Fibroblast of the conjunctiva (primary cell): ENCODE measurements at regions not wholly inside any gene's neighbourhood (a gene's known extent, or its start where the extent isn't known, plus 50 kb on each side); places are given as distances from the start of the nearest gene placed in this dataset.

Source experiments
- DNase-seq: peaks from one replicate; pipeline ENCODE4 v3.0.0-alpha.2; 2010; ENCODE audit warnings: low read depth

DNA sequence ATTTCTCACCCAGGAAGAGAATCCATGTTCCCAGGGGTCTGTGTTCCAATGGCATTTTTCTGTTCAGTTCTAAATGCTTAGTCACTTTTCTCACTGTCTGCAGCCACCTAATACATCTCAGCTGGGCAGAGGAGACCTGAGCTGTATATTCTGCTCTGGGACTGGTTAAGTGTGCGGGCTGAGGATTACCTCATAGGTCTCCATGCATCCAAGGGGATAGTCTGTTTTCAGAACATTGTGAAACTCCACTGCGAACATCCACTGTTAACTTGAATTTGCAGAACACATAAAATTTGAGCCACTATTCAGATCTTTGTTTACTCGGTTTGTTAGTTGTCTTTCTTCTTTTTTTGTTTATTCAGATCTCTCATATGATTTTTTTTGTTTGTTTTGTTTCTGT is 947.1 kb downstream of the TFAP2A start:
- DNase-seq, result peak; percentile 52

DNA sequence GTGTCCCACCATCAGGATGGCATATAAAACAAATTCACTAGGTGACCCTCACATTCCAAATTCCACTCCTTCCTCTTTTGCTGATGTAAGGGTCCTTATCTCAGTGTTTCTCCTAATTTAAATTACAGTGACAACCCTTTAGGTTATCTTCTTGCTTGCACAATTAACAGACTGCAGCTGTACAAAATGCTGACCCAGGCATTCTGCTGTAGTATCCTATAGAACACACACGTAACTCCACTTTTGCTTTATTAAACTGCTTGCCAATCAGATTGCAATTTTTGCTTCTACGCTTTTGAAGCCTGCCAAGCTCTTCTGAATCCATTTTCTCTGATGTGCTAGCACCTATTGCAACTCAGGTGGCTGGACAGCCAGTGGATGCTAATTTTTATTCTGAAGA is 950.3 kb downstream of the TFAP2A start:
- no peak for DNase-seq

DNA sequence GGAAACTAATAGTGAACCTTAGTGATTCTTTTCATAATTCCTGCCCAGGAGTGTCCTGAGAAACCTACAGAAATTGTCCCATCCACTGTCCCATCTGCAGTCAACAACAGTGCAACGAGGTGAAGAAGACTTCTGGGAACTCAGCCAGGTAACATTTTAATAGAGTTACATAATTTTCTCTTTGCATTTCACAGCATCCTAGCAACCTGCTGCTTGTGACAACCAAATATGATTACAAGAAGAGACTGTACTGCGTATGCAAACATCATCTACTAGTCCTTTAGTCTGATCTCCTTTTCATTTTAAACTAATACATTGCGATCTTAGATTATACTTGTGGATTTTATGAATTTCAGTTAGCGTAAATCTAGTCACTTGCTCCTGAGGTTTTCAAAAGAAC is 951.6 kb downstream of the TFAP2A start:
- DNase-seq, result no peak

DNA sequence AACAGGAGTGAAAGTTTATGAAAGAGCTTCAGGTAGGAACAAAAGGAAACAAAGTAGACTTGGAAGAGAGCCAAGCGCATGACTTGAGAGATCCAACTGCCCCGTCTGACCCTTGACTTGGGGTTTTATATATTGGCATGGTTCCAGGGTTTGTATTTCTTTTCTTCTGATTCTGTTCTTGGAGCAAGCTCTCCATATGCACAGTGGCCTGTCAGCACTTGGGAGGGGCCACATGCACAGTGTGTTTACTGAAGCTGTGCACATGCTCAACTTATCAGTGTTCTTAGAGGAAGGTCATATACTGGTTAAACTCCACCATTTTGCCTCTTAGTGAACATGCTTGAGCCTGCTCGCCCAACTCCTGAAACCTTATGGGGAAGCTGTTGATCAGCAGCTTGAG is 953.7 kb downstream of the TFAP2A start:
- DNase-seq, result no peak

DNA sequence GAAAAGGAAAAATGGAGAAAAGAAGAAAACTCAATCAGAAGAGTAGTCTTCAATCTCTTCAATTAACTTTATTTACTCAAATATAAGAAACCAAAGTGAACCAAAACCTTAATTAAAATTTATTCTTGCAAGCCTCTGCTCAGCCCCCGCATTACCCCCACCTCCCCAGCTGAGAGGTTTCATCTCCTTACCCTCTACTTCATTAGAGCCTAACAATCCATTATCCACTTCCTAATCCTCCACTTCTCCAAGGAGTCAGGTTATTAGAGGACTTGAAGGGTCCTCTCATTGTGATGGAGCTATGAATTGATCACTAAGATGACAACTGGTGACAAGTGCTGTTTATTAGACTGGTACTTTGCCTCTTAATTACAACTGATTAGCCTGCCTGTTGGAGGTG is 956.5 kb downstream of the TFAP2A start:
- no peak for DNase-seq

DNA sequence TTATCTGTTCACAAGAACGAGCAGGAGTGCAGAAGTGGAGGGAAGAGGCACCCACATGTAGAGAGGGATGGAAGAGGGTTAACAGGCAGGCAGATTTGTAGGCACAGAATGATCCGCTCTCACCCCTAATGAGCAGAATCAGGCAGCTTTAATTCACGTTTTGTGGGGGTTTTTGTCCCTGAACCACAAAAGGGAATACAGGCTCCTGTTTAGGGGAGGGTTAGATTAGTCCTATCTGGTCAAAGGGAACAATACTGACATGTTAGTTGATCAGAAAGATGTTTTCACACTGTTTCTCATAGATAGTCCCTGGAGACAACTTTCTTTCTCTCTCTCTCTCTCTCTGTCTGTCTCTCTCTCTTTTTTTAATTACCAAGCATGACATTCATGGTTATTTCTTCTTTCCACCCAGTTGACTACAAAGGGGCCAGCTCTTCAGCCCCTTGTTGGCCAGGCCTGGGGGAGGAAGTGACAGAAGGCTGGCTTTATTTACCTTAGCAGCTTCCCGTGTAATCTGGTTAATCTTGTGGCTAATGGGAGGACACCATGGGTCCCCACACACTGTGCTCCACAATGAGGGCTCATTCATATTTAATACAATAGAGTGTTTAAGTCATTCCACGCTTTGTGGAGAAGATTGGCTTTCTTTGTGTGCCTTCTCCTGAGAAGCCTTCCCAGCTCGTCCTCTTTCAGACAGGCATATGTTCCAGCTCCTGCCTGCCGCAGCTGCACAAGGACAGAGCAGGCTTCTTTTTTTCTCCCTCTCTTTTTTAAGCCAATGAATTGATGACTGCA is 958.8 kb downstream of the TFAP2A start:
- no peak for DNase-seq

DNA sequence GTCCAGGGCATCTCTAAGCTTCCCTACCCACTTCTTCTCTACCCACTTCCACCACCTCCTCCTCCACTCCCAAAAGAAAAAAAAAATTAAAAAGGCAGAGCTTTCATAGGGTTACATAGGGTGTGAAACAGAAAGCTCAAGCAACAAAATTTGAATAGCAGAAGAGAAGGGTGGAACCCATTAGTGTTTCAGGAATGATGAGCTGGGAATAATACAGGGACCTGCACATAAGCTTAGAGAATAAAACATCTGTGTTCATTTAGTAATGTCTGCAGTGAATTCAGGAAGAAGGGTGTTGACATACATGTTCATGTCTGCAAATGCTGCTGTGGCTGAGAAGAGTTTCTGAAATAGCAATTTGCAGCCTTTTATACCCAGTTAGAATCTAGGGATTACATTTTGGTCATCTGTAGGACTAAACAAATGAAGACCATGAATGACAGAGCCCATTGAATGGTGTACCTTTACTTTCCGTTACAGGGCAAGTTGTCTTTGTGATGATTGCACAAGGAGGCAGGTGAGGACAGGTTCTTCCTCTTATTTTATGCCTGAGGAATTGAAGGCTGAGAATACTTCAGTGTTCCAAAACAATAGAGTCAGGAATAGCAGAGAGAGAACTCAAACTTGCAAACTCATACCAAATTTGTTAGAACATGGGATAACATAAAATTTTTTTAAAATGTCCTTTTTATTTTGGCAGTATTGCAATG is 975.1 kb downstream of the TFAP2A start:
- DNase-seq, result no peak

DNA sequence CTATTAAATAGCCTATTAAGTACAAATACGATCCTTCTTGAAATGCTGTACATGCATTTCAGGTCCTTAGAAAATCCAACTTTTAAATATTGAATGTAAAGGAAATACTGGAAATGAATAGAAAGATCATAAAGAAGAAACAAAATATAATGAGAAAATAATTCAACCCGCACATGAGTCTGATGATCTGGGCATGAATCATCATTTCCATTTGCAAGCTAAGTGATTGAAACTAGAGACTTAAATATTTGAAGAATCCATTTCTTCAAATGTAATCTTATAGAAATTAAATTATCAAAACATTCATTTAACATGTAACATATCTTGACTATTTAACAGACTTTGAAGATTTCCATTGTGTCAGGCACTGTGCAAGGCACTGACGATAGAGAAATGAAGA is 977.0 kb downstream of the TFAP2A start:
- peak; percentile 20 for DNase-seq

DNA sequence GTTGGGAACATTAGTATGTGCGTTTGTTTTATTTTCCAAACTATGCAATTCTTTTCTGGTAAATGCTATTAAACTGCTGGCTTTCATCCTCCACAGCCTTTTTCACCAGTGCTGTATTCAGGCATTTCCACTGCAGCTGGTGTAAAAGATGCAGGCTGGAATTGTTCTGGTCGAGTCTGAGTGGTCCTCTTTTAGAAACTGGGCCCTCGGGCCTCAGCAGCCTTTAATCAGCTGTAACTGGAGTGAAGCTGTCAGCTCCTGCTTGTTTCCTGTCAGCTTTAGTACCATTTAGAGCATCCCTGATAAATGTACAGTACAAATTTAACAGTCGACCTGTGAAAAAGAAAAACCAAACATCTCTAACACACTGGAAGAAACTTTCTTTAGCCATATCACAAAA is 979.6 kb downstream of the TFAP2A start:
- DNase-seq, result no peak

DNA sequence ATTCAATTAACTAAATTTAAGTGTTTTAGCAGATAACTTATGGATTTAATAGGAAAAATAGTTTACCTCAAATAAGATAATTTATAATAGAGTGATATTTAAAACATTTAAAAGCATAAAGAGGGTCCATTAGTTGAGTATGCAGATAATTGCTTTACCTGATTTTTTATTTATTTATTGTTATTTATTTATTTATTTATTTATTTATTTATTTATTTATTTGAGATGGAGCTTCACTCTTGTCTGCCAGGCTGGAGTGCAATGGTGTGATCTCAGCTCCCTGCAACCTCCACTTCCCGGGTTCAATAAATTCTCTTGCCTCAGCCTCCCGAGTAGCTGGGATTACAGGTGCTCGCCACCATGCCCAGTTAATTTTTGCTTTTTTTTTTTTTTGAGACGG is 982.9 kb downstream of the TFAP2A start:
- DNase-seq, result no peak

DNA sequence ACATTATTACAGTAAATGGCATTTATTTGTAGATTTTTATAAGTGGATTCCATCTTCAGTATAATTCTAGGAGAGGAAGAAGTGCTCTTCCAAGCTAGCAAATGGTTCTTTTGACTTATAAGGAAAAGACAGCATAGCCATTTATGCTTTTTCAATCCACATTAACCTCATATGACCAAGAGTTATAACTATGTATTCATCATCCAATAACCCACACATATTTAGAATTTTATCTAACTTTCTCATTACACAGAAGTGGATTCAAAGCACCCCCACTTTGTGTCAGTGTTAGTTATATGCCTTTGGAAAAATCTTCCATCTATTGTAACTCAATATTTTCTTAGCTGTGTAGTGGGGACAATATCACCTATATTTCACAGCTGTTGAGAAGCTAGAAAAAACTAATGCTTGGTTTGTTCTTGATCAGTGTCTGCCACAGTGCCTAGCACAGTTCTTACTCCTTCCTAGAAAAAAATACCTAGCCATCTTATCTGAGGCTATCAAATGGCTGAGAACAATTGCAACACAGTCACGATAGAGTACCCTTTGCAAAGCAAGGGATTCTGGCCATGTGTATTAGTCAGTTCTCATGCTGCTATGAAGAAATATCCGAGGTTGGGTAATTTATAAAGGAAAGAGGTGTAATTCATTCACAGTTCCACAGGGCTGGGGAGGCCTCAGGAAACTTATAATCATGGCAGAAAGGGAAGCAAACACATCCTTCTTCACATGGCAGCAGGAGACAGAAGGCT is 986.3 kb downstream of the TFAP2A start:
- no peak for DNase-seq

DNA sequence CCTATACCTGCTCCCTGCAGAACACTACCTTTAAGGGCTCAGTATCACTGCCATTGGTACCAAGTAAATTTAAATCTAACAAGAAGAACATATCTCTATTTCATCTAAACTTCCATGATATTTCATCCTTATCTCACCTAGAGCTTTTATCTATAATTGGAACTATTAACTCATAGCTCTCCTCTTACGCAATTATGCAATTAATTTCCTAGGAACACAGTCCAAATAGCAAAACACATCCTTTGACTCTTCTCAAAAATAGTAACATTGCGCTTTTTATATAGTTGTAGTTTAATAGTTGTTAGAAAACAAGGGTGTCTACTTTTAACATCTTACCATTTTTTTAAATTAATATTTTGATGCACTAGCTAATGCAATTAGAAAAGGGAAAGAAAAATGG is 986.8 kb upstream of the SLC35B3 start:
- no peak for DNase-seq

DNA sequence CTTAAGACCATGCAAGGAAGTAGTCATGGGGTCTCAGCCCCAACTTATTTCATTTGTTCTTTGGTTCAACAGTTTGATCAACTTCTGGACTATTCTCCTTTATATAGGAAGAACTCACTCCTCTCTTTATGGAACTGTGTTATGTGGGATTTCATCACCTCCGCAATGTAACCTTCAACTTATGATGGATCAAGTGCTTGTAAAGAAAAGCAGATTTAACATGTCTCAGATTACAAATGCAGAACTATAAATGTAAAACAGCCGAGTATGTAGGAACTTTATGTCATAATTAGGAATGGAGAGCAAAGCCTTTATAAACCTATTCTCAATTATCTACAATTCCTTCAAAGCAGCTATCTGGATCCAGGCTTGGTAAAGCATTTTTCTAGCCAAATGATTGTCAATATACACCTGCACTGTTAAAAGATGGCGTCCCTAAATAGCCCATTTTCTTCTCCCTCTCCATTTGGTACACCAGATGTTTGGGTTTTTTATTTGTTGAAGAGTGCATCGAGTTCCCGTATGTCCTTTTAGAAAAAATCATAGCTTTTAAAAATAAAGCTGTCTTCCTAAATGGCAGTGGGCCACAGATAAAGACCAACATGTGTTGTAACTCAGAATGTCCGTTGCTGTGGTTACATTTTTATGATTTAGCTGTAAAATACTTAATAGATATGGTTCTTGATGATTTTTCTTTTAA is 985.1 kb upstream of the SLC35B3 start:
- no peak for DNase-seq

DNA sequence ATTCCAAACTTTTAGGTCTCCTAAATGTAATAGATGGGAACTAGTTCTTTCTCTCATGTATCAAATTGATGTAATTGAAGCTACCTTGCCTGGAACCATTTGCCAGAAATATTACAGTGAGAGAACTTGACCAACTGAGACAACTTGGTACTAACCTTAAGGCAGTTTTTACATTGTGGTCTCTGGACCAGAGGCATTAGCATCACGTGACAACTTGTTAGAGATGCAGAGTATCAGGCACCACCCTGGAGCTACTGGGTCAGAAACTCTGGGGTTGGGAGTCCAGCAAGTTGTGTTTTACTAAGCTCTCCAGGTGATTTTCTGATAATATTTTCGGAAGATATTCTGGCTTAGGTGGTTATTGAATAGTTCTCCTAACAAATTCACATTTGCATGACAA is 982.1 kb upstream of the SLC35B3 start:
- no peak for DNase-seq

DNA sequence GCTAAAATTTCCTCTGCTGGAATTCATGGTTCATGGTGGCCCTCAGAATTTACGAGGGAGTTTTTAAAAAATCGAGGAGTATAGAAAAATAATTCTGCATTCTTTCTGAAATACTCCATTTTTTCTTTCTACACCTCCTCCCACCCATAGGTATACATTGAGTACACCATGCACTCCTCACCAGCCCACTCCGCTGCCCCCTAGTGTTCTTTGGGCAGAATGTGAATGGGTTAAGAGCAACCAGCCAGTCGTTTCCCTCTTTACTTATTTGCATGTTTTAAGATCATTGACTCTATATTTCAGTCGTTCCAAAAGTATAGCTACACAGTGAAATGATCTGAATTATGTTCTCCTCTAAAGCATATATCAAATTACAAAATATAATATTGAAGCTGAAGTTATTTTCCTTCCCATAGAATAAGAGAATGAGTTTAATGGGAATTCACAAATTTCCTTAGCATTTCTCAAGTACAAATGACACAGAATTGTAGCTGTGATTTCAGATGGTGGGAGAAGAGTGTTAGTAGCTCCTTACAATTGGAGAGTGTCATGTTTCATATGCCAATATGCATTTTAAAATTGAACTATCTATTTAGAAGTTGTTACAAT is 977.7 kb upstream of the SLC35B3 start:
- DNase-seq, result peak; percentile 2

DNA sequence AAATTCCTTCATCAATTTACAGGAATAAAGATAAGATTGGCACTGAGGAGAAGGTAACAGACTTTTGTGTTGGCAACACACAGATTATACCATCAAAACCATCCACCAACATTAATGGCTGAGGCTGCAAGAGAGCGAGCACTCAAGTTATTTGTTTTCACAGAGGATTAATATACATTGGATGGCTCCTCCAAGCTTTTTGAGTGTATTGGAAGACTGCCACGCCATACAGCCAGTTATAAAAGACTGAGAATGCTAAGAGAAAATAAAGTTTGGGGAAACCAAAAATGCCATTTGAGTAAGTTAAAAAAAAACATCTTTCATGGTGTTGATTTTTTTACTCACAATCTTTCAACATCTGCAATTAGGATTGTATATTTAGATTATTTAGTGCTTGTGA is 973.8 kb upstream of the SLC35B3 start:
- DNase-seq, result no peak

DNA sequence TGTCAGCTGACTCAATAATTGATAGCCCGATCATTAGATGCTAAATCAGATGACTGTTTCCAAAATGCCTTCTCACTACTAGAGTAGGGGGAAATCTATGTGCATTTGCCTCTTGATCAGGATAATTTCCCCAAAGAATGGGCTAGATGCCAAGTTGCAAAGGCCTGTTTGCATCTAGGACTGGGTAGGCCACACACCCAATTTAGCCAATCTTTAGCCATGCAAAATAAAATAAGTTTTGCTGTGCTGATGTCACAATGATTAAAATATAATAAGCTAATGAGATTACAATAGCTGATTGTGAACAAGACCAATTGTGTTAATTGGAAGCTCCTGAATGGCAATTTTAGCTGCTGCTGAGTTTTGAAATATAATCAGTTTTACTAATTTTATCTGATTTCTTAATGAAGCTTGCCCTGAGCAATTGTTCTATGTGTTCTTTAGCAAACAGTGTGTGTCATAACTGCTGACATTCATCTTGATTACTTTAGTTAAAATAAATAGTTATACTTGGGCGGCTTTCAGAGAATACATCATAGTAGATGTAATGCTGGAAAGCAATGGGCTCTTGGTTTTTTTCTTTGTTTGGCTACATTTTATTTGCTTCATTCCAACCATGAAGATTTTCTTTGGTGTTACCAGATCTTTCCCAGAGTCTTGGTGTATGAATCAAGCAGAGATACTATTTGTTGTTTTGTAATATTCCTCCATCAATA is 973.2 kb upstream of the SLC35B3 start:
- no peak for DNase-seq

DNA sequence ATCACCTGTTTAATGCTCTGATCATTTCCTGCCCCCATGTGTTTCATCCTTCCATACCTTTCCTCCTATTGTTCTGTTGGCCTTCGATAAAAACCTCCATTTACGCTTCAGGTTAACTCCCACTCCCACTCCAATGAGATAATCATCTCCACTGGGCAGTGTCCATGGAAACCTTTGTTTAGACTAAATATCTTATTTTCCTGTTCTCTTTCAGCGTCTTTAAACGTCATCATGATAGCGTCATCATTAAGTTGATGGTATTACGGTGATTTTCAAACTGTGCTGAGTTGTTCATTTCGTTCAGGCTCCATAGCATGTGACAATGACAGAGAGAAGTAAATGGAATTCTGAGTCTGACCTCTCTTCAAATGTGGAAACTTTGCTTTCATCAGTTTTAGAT is 970.5 kb upstream of the SLC35B3 start:
- no peak for DNase-seq

DNA sequence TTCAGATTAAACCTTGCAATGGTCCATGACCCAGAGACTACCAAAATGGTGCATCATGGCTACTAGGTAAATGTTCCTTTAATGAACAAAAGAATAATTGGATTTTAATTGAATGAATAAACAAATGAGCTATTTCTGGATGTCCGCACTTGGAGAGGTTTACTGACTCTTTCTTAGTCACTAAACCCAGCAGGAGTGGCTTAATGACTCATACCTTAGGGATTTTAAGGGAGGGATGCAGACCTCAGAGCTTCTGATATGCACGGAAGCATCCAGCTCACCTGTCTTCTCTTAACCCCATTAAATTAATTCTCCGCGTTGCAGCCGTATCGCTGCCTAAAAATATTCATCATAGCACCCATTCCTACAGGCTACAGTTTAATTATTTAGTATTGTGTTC is 970.0 kb upstream of the SLC35B3 start:
- no peak for DNase-seq

DNA sequence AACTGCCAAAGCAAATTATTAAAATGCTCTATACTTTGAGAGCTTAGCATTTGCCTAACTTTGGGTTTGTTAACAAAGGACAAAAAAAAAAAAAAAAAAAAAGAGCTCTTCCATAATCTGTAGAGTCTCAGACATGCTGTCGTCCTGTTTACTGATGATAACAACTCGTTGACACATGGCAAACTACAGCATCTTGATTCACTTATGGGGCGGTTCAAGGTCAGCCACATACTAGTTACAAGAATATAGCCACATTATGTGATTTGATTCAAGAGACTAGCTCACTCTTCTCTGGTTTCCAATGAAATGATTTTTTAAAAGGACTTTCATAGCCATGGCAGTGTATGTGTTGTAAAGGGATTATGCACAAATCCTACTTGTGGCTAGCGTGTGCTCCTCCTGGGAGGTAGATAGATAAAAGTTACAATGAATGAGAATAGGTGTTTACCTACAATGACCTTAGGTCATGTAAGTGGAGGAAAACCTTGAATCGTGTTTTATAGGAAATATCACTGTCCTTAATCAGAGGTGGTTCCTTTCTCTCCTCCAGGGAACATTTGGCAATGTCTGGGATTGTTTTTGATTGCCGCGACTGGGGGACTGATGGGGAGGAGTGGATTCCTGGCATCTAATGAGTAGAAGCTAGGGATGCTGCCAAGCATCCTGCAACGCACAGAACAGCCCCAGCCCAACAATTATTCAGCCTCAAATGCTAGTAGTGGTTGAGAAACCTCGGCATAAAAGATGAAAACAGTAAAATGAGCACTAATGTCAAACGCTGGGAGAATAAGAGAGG is 969.2 kb upstream of the SLC35B3 start:
- DNase-seq, result no peak

DNA sequence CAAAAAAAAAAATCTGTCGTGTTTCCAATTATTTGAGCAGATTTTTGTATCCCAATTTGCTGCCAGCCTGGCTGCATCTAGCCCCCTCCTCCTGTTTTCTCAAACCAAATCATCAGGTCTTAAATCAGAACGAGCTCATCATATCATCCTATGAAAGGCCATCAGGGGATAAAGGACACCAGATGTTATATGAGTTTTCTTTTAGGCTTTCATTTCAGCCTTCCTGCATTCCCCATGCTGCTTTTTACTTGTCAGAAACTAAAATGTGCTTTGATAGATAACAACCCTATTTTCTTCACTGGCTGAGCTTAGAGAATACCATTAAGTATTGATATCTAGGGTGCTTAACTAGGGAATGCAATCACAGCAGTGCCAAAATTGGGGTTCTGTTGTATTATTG is 968.4 kb upstream of the SLC35B3 start:
- DNase-seq, result no peak
